HepG2 (cell line): ENCODE measurements at regions not wholly inside any gene's neighbourhood (a gene's known extent, or its start where the extent isn't known, plus 50 kb on each side); places are given as distances from the start of the nearest gene placed in this dataset.

Experiments used
- ATAC-seq: fragments of 200-7000 bp; cut with Tn5 transposase; 3 replicates; pipeline ENCODE4 v1.9.1; 2020; ENCODE audit warnings: mild to moderate bottlenecking, moderate library complexity
- BruUV-seq: library from RNA; stranded (reverse); fragments of 400-500 nt; replicated peaks from 2 replicates; lab custom pipeline; 2021; lab: Mats Ljungman, UMichigan
- CTCF ChIA-PET: fragments of 300-600 bp; formaldehyde crosslinking; extraction: SDS; loops from one replicate; lab custom pipeline; 2021; ENCODE audit warnings: low total read pairs, inconsistent platforms, low intra/inter-chr PET ratio; lab: Yijun Ruan, JAX
- POLR2A ChIA-PET: fragments of 350-600 bp; sonication (Branson Sonifier 250); formaldehyde crosslinking; loops from one replicate; lab custom pipeline; 2020; ENCODE audit warnings: antibody characterized with exemption, inconsistent platforms; lab: Yijun Ruan, JAX
- DNase-seq: peaks from one replicate; pipeline ENCODE4 v3.0.0-alpha.2; 2015; ENCODE audit warnings: low spot score
- FAIRE-seq: peaks from 3 replicates; lab custom pipeline; 2011; peaks lifted over from hg19 to GRCh38; lab: Jason Lieb, UNC
- H2AFZ ChIP-seq: one replicate; pipeline ENCODE4 v1.6.1; 2011; ENCODE audit warnings: low read length, inconsistent platforms
- H3K27ac ChIP-seq: fragments of 300-600 bp; 3 replicates; pipeline ENCODE4 v1.8.0; 2011; ENCODE audit warnings: mixed run types, mild to moderate bottlenecking, mixed read lengths, low read length, inconsistent platforms; ENCODE audit not compliant: insufficient read depth; ENCODE audit errors: extremely low read length
- H3K27me3 ChIP-seq, 2 experiments: fragments of 200-600 bp in 1 of 2; 2 replicates in 1 of 2; 3 replicates in 1 of 2; pipeline versions ENCODE4 v1.6.0 to v1.8.0; 2011; ENCODE audit warnings: low read length in 2 of 2, mild to moderate bottlenecking in 2 of 2, moderate library complexity in 2 of 2, inconsistent platforms in 1 of 2; ENCODE audit not compliant: insufficient read depth in 2 of 2, control insufficient read depth in 1 of 2
- H3K36me3 ChIP-seq, 2 experiments: fragments of 200-600 bp in 1 of 2; replicated peaks in 1 of 2; 2 replicates in 1 of 2; 3 replicates in 1 of 2; pipeline versions ENCODE4 v1.5.1 to v1.8.0; 2011; ENCODE audit warnings: low read length in 2 of 2, inconsistent platforms in 1 of 2; ENCODE audit not compliant: insufficient read depth in 2 of 2, control insufficient read depth in 1 of 2
- H3K4me1 ChIP-seq: 2 replicates; pipeline ENCODE4 v1.5.1; 2012; ENCODE audit warnings: low read length, inconsistent platforms; ENCODE audit not compliant: insufficient read depth
- H3K4me2 ChIP-seq: 2 replicates; pipeline ENCODE4 v1.6.0; 2011; ENCODE audit warnings: low read depth, low read length, inconsistent platforms
- H3K4me3 ChIP-seq, 3 experiments: fragments of 200-600 bp in 1 of 3; sonication (generic), shearing (Covaris generic) in 1 of 3; replicated peaks in 1 of 3; 2 replicates each; pipeline ENCODE4 v1.5.1; 2011 to 2016; ENCODE audit warnings: low read length in 3 of 3, inconsistent platforms in 2 of 3, low read depth in 2 of 3, mild to moderate bottlenecking in 2 of 3, control low read depth in 1 of 3, mixed read lengths in 1 of 3; ENCODE audit not compliant: insufficient read depth in 1 of 3
- H3K79me2 ChIP-seq: one replicate; pipeline ENCODE4 v1.6.1; 2011; ENCODE audit warnings: low read length, inconsistent platforms; ENCODE audit not compliant: insufficient read depth
- H3K9ac ChIP-seq: 2 replicates; pipeline ENCODE4 v1.6.0; 2011; ENCODE audit warnings: mild to moderate bottlenecking, low read depth, low read length, inconsistent platforms; ENCODE audit not compliant: insufficient read depth
- H3K9me3 ChIP-seq: 2 replicates; pipeline ENCODE4 v1.5.1; 2012; ENCODE audit warnings: mild to moderate bottlenecking, low read length
- H4K20me1 ChIP-seq: 2 replicates; pipeline ENCODE4 v1.6.0; 2011; ENCODE audit warnings: inconsistent platforms, mild to moderate bottlenecking, low read length, moderate library complexity; ENCODE audit not compliant: insufficient read depth
- CEBPZ ChIP-seq: IDR thresholded peaks from 2 replicates; pipeline ENCODE4 v1.6.1; 2012; ENCODE audit warnings: low read length, improper control_type of control experiment
- ERF ChIP-seq: IDR thresholded peaks from 2 replicates; pipeline ENCODE4 v1.6.1; 2018; ENCODE audit warnings: missing biosample characterization, missing genetic modification reagents
- FOXC1 ChIP-seq: sonication (generic); formaldehyde crosslinking; IDR thresholded peaks from 2 replicates; pipeline ENCODE4 v1.8.0; 2022; ENCODE audit warnings: mild to moderate bottlenecking, missing genetic modification reagents, borderline replicate concordance
- HDAC1 ChIP-seq: sonication (generic); formaldehyde crosslinking; IDR thresholded peaks from 2 replicates; pipeline ENCODE4 v1.5.1; 2020; ENCODE audit warnings: mild to moderate bottlenecking, missing genetic modification reagents
- HOXA9 ChIP-seq: sonication (generic); formaldehyde crosslinking; IDR thresholded peaks from 2 replicates; pipeline ENCODE4 v1.8.1; 2022; ENCODE audit warnings: missing genetic modification reagents, mild to moderate bottlenecking, moderate library complexity, borderline replicate concordance
- IKZF4 ChIP-seq: sonication (generic); formaldehyde crosslinking; IDR thresholded peaks from 2 replicates; pipeline ENCODE4 v1.5.1; 2020; ENCODE audit warnings: borderline replicate concordance, mild to moderate bottlenecking, low read depth, missing genetic modification reagents; ENCODE audit errors: not compliant biosample characterization
- KDM1A ChIP-seq: IDR thresholded peaks from 2 replicates; pipeline ENCODE4 v1.6.1; 2016; ENCODE audit warnings: missing compliant biosample characterization
- LRRFIP1 ChIP-seq: sonication (generic); formaldehyde crosslinking; conservative IDR thresholded peaks from 2 replicates; pipeline ENCODE4 v1.4.0; 2020; ENCODE audit warnings: missing genetic modification reagents
- MAFG ChIP-seq: sonication (generic); formaldehyde crosslinking; IDR thresholded peaks from 2 replicates; pipeline ENCODE4 v1.5.1; 2020; ENCODE audit warnings: mild to moderate bottlenecking, missing genetic modification reagents
- NFE2 ChIP-seq: sonication (generic); formaldehyde crosslinking; IDR thresholded peaks from 2 replicates; pipeline ENCODE4 v1.4.0; 2020; ENCODE audit warnings: missing genetic modification reagents
- SNRNP70 ChIP-seq: fragments of 200-400 bp; formaldehyde crosslinking; IDR thresholded peaks from 2 replicates; pipeline ENCODE4 v1.6.1; 2017; ENCODE audit warnings: mild to moderate bottlenecking, low read depth, low read length, moderate library complexity
- SOX5 ChIP-seq: IDR thresholded peaks from 2 replicates; pipeline ENCODE4 v1.6.1; 2016; ENCODE audit warnings: borderline replicate concordance
- SOX6 ChIP-seq, 2 experiments: fragments of 450-650 bp in 1 of 2; sonication (generic) in 1 of 2; formaldehyde crosslinking in 1 of 2; IDR thresholded peaks; 2 replicates each; pipeline versions ENCODE4 v1.4.0 to v1.6.1; 2017 to 2020; ENCODE audit warnings: antibody characterized with exemption in 1 of 2, mild to moderate bottlenecking in 1 of 2, missing genetic modification reagents in 1 of 2
- TBL1XR1 ChIP-seq: fragments of 150-350 bp; IDR thresholded peaks from 2 replicates; pipeline ENCODE4 v1.6.1; 2014; ENCODE audit warnings: borderline replicate concordance, low read length; ENCODE audit not compliant: partially characterized antibody
- ZBTB26 ChIP-seq: IDR thresholded peaks from 2 replicates; pipeline ENCODE4 v1.6.1; 2016; ENCODE audit warnings: missing compliant biosample characterization, missing genetic modification reagents, borderline replicate concordance
- ZBTB7B ChIP-seq: sonication (generic); formaldehyde crosslinking; IDR thresholded peaks from 2 replicates; pipeline ENCODE4 v1.4.0; 2020; ENCODE audit warnings: missing genetic modification reagents
- ZNF430 ChIP-seq: sonication (generic); formaldehyde crosslinking; IDR thresholded peaks from 2 replicates; pipeline ENCODE4 v1.9.0; 2021; ENCODE audit warnings: mild to moderate bottlenecking, missing genetic modification reagents
- WGBS: methylation state at CpG from one replicate; pipeline ENCODE4 v1.1.6; 2017; ENCODE audit warnings: low lambda C conversion rate; 5-methylcytosine and 5-hydroxymethylcytosine counted together
- in situ Hi-C: cut with HindIII; loops from 2 replicates; pipeline ENCODE4 v1.10.0; 2017; ENCODE audit warnings: low pct_unique_long_range_greater_than_20kb; ENCODE audit not compliant: extremely low pct_ligation_motif_present
- intact Hi-C: fragments of 100-400 bp; cut with micrococcal nuclease; formaldehyde crosslinking; loops from one replicate; pipeline ENCODE4 v1.10.0; 2022; ENCODE audit not compliant: unreplicated experiment

GRCh38 chr18:75504469-75504868 lies 77.0 kb upstream of the SMIM21 start:
- CTCF ChIA-PET, result no interaction called here
- H3K4me1 ChIP-seq, result no peaks in the 10 kb centered on the region
- intact Hi-C loops (no loop called here), in situ Hi-C loops (no loop called here)
- ATAC-seq (no peak), DNase-seq (no peak), FAIRE-seq (no peak)
- 7% methylated on average over 6 of the region's 7 CpGs for WGBS
- no peaks in the 10 kb centered on the region for H3K36me3 ChIP-seq
- no peak overlapping the region for H3K27ac ChIP-seq
- H3K27me3 ChIP-seq, result peaks cover 0 to 3% of the 10 kb centered on the region in 2 experiments; a peak in 2 of 5 replicates
- no peak overlapping the region for H3K9ac ChIP-seq
- no peaks in the 10 kb centered on the region for H4K20me1 ChIP-seq
- H2AFZ ChIP-seq, result no peak overlapping the region
- POLR2A ChIA-PET, result no interaction called here
- no peaks in the 10 kb centered on the region for H3K9me3 ChIP-seq
- TF ChIP-seq IKZF4 (CRISPR knock-in tag) (no peak), SNRNP70 (no peak), ZBTB26 (CRISPR knock-in tag) (no peak), SOX5 (no peak), SOX6 (IDR thresholded peaks at IDR 0.05) (no peak), SOX6 (CRISPR knock-in tag; IDR thresholded peaks at IDR 0.05) (no peak), HDAC1 (CRISPR knock-in tag) (no peak), KDM1A (CRISPR knock-in tag) (no peak), ZBTB7B (CRISPR knock-in tag) (no peak), MAFG (CRISPR knock-in tag) (no peak), TBL1XR1 (no peak), HOXA9 (CRISPR knock-in tag) (no peak), CEBPZ (no peak), FOXC1 (CRISPR knock-in tag) (no peak), NFE2 (CRISPR knock-in tag) (no peak), LRRFIP1 (CRISPR knock-in tag) (no peak), ZNF430 (CRISPR knock-in tag) (no peak), ERF (no peak)
- no TSS peak for BruUV-seq
- H3K4me3 ChIP-seq, result no peak overlapping the region
- no peak overlapping the region for H3K4me2 ChIP-seq
- no peaks in the 10 kb centered on the region for H3K79me2 ChIP-seq
